ENCODE measurements at regions not wholly inside any gene's neighbourhood (a gene's known extent, or its start where the extent isn't known, plus 50 kb on each side); places are given as distances from the start of the nearest gene placed in this dataset.

DNA sequence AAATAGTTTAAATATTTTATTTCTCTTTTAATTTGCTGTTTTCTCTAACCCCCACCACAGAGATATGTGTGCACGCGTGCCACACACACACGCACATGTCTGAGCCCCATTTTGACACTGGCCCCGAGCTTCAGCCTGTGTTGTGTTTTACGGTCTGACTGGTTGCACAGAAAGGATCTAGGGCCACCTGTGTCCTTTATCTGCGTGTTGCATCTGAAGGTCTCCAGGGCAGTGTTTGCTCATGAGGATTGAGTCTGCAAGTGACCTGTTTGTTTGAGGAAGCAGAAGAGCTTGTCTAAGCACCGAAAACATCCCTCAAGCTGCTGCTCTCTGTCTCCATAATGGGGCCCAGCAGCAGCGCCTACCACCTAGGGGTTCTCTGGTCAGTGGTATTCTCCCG, 266.4 kb upstream of the LYZL1 start:
- TF ChIP-seq, protein P1, sequence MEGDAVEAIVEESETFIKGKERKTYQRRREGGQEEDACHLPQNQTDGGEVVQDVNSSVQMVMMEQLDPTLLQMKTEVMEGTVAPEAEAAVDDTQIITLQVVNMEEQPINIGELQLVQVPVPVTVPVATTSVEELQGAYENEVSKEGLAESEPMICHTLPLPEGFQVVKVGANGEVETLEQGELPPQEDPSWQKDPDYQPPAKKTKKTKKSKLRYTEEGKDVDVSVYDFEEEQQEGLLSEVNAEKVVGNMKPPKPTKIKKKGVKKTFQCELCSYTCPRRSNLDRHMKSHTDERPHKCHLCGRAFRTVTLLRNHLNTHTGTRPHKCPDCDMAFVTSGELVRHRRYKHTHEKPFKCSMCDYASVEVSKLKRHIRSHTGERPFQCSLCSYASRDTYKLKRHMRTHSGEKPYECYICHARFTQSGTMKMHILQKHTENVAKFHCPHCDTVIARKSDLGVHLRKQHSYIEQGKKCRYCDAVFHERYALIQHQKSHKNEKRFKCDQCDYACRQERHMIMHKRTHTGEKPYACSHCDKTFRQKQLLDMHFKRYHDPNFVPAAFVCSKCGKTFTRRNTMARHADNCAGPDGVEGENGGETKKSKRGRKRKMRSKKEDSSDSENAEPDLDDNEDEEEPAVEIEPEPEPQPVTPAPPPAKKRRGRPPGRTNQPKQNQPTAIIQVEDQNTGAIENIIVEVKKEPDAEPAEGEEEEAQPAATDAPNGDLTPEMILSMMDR (IDR thresholded peaks at IDR 0.05; ENCODE audit: partially characterized antibody, unreplicated experiment): no peak
- no peak overlapping the region for H3K4me3 Mint-ChIP-seq (ENCODE audit: unreplicated experiment)
- H3K36me3 Mint-ChIP-seq (ENCODE audit: unreplicated experiment): no peaks in the 10 kb centered on the region
- no peak for DNase-seq
- H3K27me3 Mint-ChIP-seq (ENCODE audit: unreplicated experiment): no peaks in the 10 kb centered on the region
- H3K4me1 Mint-ChIP-seq (ENCODE audit: low read depth, unreplicated experiment): peaks cover 2% of the 10 kb centered on the region
- H3K9me3 Mint-ChIP-seq (ENCODE audit: unreplicated experiment): no peaks in the 10 kb centered on the region
- no peak overlapping the region for H3K27ac Mint-ChIP-seq (ENCODE audit: unreplicated experiment)

DNA sequence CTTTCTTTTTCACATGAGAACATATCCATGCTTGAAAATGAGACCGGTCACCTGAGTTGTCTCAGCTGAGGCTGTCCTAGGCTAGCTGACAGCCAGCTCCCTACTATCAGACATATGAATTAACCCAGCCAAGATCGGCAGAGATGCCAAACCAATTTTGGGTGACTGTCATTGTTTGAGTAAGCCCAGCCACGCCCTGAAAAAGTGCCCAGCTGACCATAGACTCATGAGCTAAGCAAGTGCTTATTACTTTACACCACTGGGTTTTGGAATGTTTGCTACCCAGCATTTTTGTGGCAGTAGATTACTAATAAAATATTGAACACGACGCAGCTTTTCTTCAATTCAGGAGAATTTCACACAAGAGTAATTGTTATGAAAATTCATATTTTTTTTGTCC, 265.2 kb upstream of the LYZL1 start:
- Mint-ChIP-seq H3K36me3 (ENCODE audit: unreplicated experiment) (no peaks in the 10 kb centered on the region), H3K27ac (ENCODE audit: unreplicated experiment) (no peak overlapping the region), H3K4me3 (ENCODE audit: unreplicated experiment) (no peak overlapping the region), H3K4me1 (ENCODE audit: low read depth, unreplicated experiment) (peaks cover 2% of the 10 kb centered on the region), H3K9me3 (ENCODE audit: unreplicated experiment) (no peaks in the 10 kb centered on the region), H3K27me3 (ENCODE audit: unreplicated experiment) (peaks cover 2% of the 10 kb centered on the region)
- DNase-seq: no peak
- TF ChIP-seq, protein P1 (IDR thresholded peaks at IDR 0.05; ENCODE audit: partially characterized antibody, unreplicated experiment): no peak

DNA sequence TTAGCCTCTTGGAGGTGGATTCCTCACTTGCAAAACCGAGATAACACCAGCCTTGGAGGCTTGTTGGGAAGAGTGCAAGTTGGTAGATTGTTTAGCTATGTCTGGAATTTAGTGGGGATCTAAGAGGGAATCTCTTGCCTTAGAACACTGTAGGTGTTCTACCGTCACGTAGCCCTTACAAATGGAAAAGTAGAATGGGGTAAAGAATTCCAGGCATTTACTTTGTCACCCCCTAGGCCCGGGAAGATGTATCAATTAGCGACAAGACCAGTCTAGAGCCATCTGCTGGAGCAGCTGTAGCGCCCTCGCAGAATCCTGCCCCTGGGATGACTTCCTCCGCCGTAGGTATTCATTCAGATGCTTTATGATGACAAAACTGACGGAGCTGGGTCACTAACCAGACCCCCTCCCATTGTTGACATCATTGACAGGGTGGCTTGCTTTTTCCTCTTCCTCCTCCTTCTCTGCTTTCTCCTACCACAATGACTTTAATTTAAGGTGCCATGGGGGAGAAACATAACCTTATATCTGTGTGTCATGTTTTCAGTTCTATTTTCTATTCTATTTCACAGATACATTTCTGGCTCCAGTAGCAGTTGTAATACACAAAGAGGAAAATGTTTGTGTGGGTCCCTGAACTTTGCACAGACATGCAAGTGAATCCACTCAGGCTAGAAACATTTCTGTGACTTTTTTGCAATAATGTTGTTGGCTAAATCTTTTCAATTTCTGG, 262.6 kb upstream of the LYZL1 start:
- peaks cover 2% of the 10 kb centered on the region for H3K27me3 Mint-ChIP-seq (ENCODE audit: unreplicated experiment)
- no peak overlapping the region for H3K4me3 Mint-ChIP-seq (ENCODE audit: unreplicated experiment)
- no peaks in the 10 kb centered on the region for H3K36me3 Mint-ChIP-seq (ENCODE audit: unreplicated experiment)
- no peak for DNase-seq
- no peak overlapping the region for H3K27ac Mint-ChIP-seq (ENCODE audit: unreplicated experiment)
- TF ChIP-seq, protein P1 (IDR thresholded peaks at IDR 0.05; ENCODE audit: partially characterized antibody, unreplicated experiment): no peak
- peaks cover 2% of the 10 kb centered on the region for H3K4me1 Mint-ChIP-seq (ENCODE audit: low read depth, unreplicated experiment)
- H3K9me3 Mint-ChIP-seq (ENCODE audit: unreplicated experiment): no peaks in the 10 kb centered on the region

DNA sequence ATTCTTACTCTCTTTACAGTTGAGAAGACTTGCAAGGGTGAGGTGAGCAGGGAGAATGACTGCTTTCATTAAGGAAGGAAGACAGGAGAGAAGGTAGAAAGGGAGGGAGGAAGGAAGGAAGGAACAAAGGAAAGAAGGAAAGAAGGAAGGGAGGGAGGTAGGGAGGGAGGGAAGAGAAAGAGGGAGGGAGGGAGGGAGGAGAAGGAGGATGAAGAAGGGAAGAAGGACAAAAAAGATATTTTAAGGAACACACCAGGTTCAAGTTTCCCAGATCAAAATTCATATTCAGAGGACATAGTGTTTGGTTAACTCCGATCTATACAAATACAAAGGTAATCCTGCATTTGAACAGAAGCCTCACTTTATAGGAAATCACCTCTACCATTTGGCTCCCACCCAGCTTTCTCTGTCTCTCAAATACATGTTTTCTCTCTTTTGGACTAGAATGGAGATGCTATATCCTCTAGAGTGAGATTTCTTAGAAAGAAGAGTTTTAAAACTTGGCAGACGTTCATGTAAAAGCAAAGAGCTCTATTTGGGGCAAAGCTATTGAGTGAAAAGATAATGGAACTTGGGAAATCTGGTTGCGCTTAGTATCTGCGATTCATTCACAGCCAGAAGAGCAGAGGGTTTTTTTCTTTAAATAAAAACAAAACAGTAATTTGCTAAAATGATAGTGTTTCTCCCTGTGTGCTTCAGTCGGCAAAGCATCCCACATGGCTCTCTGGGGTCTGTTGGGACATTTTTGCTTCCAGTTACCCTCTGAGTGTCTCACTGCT, 261.9 kb upstream of the LYZL1 start:
- DNase-seq: no peak
- Mint-ChIP-seq H3K4me3 (ENCODE audit: unreplicated experiment) (no peak overlapping the region), H3K27me3 (ENCODE audit: unreplicated experiment) (peaks cover 2% of the 10 kb centered on the region), H3K36me3 (ENCODE audit: unreplicated experiment) (no peaks in the 10 kb centered on the region), H3K9me3 (ENCODE audit: unreplicated experiment) (no peaks in the 10 kb centered on the region), H3K4me1 (ENCODE audit: low read depth, unreplicated experiment) (peaks cover 2% of the 10 kb centered on the region), H3K27ac (ENCODE audit: unreplicated experiment) (no peak overlapping the region)
- TF ChIP-seq, protein P1 (IDR thresholded peaks at IDR 0.05; ENCODE audit: partially characterized antibody, unreplicated experiment): no peak

DNA sequence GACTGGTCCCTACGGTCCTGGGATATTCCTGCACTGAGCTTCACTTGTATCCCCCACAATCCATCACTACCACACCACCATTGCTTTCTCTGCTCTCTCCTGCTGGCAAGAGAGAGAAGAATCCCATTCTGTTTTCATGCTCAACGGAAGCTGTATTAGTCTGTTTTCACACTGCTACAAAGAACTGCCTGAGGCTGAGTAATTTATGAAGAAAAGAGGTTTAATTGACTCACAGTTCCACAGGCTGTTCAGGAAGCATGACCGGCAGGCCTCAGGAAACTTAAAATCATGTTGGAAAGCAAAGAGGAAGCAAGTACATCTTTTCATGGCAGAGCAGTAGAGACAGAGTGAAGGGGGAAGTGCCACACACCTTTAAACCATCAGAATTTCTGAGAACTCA, 260.4 kb upstream of the LYZL1 start:
- Mint-ChIP-seq H3K27me3 (ENCODE audit: unreplicated experiment) (peaks cover 2% of the 10 kb centered on the region), H3K36me3 (ENCODE audit: unreplicated experiment) (no peaks in the 10 kb centered on the region), H3K27ac (ENCODE audit: unreplicated experiment) (no peak overlapping the region), H3K4me3 (ENCODE audit: unreplicated experiment) (no peak overlapping the region), H3K9me3 (ENCODE audit: unreplicated experiment) (no peaks in the 10 kb centered on the region), H3K4me1 (ENCODE audit: low read depth, unreplicated experiment) (no peaks in the 10 kb centered on the region)
- DNase-seq: no peak
- TF ChIP-seq, protein P1 (IDR thresholded peaks at IDR 0.05; ENCODE audit: partially characterized antibody, unreplicated experiment): no peak
